ENCODE measurements at regions not wholly inside any gene's neighbourhood (a gene's known extent, or its start where the extent isn't known, plus 50 kb on each side); places are given as distances from the start of the nearest gene placed in this dataset.
"Not testable (repeated sequence)": the region's sequence is repeated elsewhere in the genome, so short reads cannot be mapped to it uniquely, and the experiment has no call there.

- Mint-ChIP-seq H3K9me3 (peaks cover 0 to 5% (median 0%) of the 10 kb centered on the region in 9 donors), H3K27ac (no peak overlapping the region), H3K4me1 (peaks cover 0 to 8% (median 4%) of the 10 kb centered on the region in 4 donors), H3K4me3 (no peak overlapping the region), H3K27me3 (peaks cover 0 to 4% (median 0%) of the 10 kb centered on the region in 5 donors), H3K36me3 (no peaks in the 10 kb centered on the region)
- POLR2A ChIA-PET: no interaction called here
- DNase-seq (no peak), ATAC-seq (no peak)
Measured at GRCh38 chr15:87656372-87656771, 600.2 kb downstream of the NTRK3 start.

GRCh38 chr15:87653646-87654045 lies 602.9 kb downstream of the NTRK3 start:
- H3K27me3 Mint-ChIP-seq: peaks cover 0 to 7% (median 0%) of the 10 kb centered on the region in 5 donors
- H3K4me1 Mint-ChIP-seq: no peaks in the 10 kb centered on the region
- POLR2A ChIA-PET: no interaction called here
- H3K4me3 Mint-ChIP-seq: no peak overlapping the region
- H3K36me3 Mint-ChIP-seq: no peaks in the 10 kb centered on the region
- peak overlapping the region in 1 of 10 donors; percentile 0 for H3K27ac Mint-ChIP-seq
- peaks cover 0 to 5% (median 0%) of the 10 kb centered on the region in 9 donors for H3K9me3 Mint-ChIP-seq
- DNase-seq (no peak), ATAC-seq (no peak)

GRCh38 chr15:87649175-87649574 lies 607.4 kb downstream of the NTRK3 start:
- peaks cover 0 to 7% (median 0%) of the 10 kb centered on the region in 5 donors for H3K27me3 Mint-ChIP-seq
- H3K27ac Mint-ChIP-seq: no peak overlapping the region
- peaks cover 0 to 5% (median 0%) of the 10 kb centered on the region in 9 donors for H3K9me3 Mint-ChIP-seq
- no peaks in the 10 kb centered on the region for H3K36me3 Mint-ChIP-seq
- H3K4me1 Mint-ChIP-seq: peaks cover 3 to 11% (median 8%) of the 10 kb centered on the region in 4 donors
- ATAC-seq: no peak
- no peak overlapping the region for H3K4me3 Mint-ChIP-seq
- DNase-seq: no peak
- POLR2A ChIA-PET: no interaction called here

DNA sequence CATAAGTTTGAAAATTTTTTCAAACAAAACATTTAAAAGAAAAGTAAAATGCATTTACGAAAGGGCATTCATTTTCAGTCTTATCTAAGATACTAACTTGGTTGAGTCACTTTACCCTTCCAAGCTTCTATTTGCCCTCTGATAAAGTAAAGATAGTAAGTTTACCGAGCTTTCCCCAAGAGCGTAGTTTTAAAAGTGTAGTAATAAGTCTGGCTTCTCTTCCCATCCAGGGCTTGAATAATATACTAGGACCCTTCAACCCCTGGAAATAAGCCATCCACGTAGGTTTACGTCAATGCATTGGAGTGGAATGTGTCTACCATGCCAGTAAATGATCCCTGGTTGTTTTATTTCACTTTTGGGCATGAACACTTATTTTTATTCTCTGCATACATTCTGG lies 608.3 kb downstream of the NTRK3 start:
- POLR2A ChIA-PET: no interaction called here
- no peaks in the 10 kb centered on the region for H3K36me3 Mint-ChIP-seq
- peaks cover 4 to 17% (median 9%) of the 10 kb centered on the region in 4 donors for H3K4me1 Mint-ChIP-seq
- no peaks in the 10 kb centered on the region for H3K9me3 Mint-ChIP-seq
- DNase-seq (no peak), ATAC-seq (no peak)
- H3K27me3 Mint-ChIP-seq: peaks cover 0 to 7% (median 0%) of the 10 kb centered on the region in 5 donors
- no peak overlapping the region for H3K4me3 Mint-ChIP-seq
- H3K27ac Mint-ChIP-seq: no peak overlapping the region

- H3K27me3 Mint-ChIP-seq: peaks cover 0 to 3% (median 0%) of the 10 kb centered on the region in 5 donors
- ATAC-seq (no peak), DNase-seq (no peak)
- H3K27ac Mint-ChIP-seq: no peak overlapping the region
- no peak overlapping the region for H3K4me3 Mint-ChIP-seq
- H3K36me3 Mint-ChIP-seq: no peaks in the 10 kb centered on the region
- H3K9me3 Mint-ChIP-seq: no peaks in the 10 kb centered on the region
- H3K4me1 Mint-ChIP-seq: peaks cover 4 to 24% (median 15%) of the 10 kb centered on the region in 4 donors
- POLR2A ChIA-PET: no interaction called here
Measured at GRCh38 chr15:87645723-87646122, 610.8 kb downstream of the NTRK3 start.

- Mint-ChIP-seq H3K4me1 (peaks cover 4 to 24% (median 15%) of the 10 kb centered on the region in 4 donors), H3K27ac (peak overlapping the region in 2 of 10 donors; percentile 6 to 74), H3K4me3 (peak overlapping the region in 1 of 10 donors; percentile 12)
- H3K27me3 Mint-ChIP-seq, H3K9me3 Mint-ChIP-seq, H3K36me3 Mint-ChIP-seq, POLR2A ChIA-PET: not testable (repeated sequence)
- DNase-seq: peak in 1 of 10 donors; percentile 0
- peak in 1 of 2 donors; percentile 62 for ATAC-seq
Measured at GRCh38 chr15:87642997-87643396, 613.5 kb downstream of the NTRK3 start.

GRCh38 chr15:87639305-87640011 lies 617.1 kb downstream of the NTRK3 start:
- POLR2A ChIA-PET: no interaction called here
- Mint-ChIP-seq H3K27ac (no peak overlapping the region), H3K9me3 (peaks cover 0 to 1% (median 0%) of the 10 kb centered on the region in 9 donors), H3K27me3 (peaks cover 0 to 2% (median 0%) of the 10 kb centered on the region in 5 donors), H3K36me3 (no peaks in the 10 kb centered on the region), H3K4me3 (no peak overlapping the region), H3K4me1 (peaks cover 2 to 13% (median 8%) of the 10 kb centered on the region in 4 donors)
- DNase-seq: no peak
- ATAC-seq: no peak

DNA sequence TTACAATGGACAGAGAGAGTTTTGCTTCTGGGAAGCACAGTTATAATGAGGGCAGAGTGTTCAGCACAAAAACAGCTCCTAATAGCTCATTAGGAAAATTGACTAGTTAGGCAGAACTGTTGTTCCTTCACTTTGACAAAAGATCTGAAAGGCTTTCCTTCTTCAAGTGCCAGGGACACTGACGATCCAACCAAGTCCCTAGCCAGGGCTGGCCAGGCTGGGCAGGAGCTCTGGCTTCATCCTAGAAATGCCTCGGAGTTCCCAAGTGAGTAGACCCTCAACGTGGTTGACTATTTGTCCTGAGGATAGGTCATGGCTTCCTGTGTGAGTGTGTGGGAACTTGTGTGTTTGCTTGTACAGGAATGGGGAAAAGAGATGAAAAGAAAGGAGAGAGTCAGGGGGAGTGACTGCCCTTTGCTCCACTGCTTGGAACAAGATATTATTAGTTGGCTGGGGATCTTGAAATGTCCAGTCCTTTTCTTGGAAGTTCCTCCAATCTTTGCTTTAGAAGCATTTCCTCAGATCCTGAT lies 617.9 kb downstream of the NTRK3 start:
- Mint-ChIP-seq H3K27ac (no peak overlapping the region), H3K9me3 (peaks cover 0 to 1% (median 0%) of the 10 kb centered on the region in 9 donors), H3K36me3 (no peaks in the 10 kb centered on the region), H3K4me1 (peaks cover 1 to 10% (median 8%) of the 10 kb centered on the region in 4 donors), H3K27me3 (peaks cover 0 to 10% (median 0%) of the 10 kb centered on the region in 5 donors), H3K4me3 (no peak overlapping the region)
- ATAC-seq: no peak
- POLR2A ChIA-PET: no interaction called here
- no peak for DNase-seq

- H3K4me3 Mint-ChIP-seq: no peak overlapping the region
- DNase-seq (no peak), ATAC-seq (no peak)
- no peak overlapping the region for H3K27ac Mint-ChIP-seq
- H3K27me3 Mint-ChIP-seq: peaks cover 0 to 19% (median 2%) of the 10 kb centered on the region in 5 donors
- H3K9me3 Mint-ChIP-seq: peaks cover 0 to 5% (median 0%) of the 10 kb centered on the region in 9 donors
- H3K36me3 Mint-ChIP-seq: no peaks in the 10 kb centered on the region
- POLR2A ChIA-PET: no interaction called here
- no peaks in the 10 kb centered on the region for H3K4me1 Mint-ChIP-seq
Measured at GRCh38 chr15:87634361-87634760, 622.2 kb downstream of the NTRK3 start.

- H3K4me3 Mint-ChIP-seq: no peak overlapping the region
- peaks cover 0 to 19% (median 2%) of the 10 kb centered on the region in 5 donors for H3K27me3 Mint-ChIP-seq
- POLR2A ChIA-PET: no interaction called here
- no peaks in the 10 kb centered on the region for H3K4me1 Mint-ChIP-seq
- peaks cover 0 to 5% (median 0%) of the 10 kb centered on the region in 9 donors for H3K9me3 Mint-ChIP-seq
- ATAC-seq (no peak), DNase-seq (no peak)
- H3K36me3 Mint-ChIP-seq: no peaks in the 10 kb centered on the region
- H3K27ac Mint-ChIP-seq: no peak overlapping the region
Measured at GRCh38 chr15:87633525-87633924, 623.0 kb downstream of the NTRK3 start.

DNA sequence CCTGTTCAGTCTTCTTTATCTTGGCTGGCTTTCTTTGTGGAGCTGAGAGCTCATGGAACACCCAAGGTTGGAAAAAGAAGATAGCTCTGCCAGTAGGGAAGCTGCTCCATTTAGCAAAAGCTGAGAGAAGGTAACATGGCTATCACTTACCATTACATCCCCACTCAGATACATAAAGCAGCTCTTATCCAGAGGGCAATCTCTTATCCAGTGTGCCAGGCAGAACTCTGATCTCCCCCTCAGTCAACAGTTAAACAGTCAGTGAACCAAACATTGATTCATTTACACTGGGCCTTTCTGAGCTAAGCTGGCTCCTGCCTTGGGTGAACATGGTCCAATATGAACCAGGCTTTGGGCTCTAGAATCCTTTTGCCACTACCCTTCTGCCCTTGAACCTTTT lies 624.2 kb downstream of the NTRK3 start:
- no peaks in the 10 kb centered on the region for H3K36me3 Mint-ChIP-seq
- H3K9me3 Mint-ChIP-seq: peaks cover 0 to 5% (median 0%) of the 10 kb centered on the region in 9 donors
- DNase-seq (no peak), ATAC-seq (no peak)
- no peak overlapping the region for H3K4me3 Mint-ChIP-seq
- POLR2A ChIA-PET: no interaction called here
- no peaks in the 10 kb centered on the region for H3K4me1 Mint-ChIP-seq
- H3K27ac Mint-ChIP-seq: no peak overlapping the region
- H3K27me3 Mint-ChIP-seq: peaks cover 0 to 19% (median 2%) of the 10 kb centered on the region in 5 donors

DNA sequence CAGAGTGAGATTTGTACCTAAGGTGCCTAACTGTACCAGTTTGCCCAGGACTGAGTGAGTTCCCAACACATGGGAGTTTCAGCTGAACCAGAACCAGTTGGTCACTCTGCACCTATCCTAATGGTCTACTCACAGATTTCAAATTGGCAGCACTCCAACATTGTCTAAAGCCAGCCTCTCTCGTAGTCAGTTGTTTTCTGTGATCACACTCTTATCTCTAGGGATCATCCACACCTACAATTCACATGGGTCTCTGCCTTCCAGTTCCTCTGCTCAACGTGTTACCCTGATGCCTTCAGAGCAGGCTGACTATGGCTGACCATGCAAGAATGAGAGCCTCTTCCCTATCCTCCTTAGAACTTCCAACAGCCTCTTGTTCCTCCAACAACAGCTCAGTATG lies 624.8 kb downstream of the NTRK3 start:
- no peaks in the 10 kb centered on the region for H3K4me1 Mint-ChIP-seq
- no peak overlapping the region for H3K27ac Mint-ChIP-seq
- peaks cover 0 to 5% (median 0%) of the 10 kb centered on the region in 9 donors for H3K9me3 Mint-ChIP-seq
- POLR2A ChIA-PET: no interaction called here
- no peak for DNase-seq
- no peak overlapping the region for H3K4me3 Mint-ChIP-seq
- ATAC-seq: no peak
- no peaks in the 10 kb centered on the region for H3K36me3 Mint-ChIP-seq
- H3K27me3 Mint-ChIP-seq: peaks cover 0 to 19% (median 2%) of the 10 kb centered on the region in 5 donors

DNA sequence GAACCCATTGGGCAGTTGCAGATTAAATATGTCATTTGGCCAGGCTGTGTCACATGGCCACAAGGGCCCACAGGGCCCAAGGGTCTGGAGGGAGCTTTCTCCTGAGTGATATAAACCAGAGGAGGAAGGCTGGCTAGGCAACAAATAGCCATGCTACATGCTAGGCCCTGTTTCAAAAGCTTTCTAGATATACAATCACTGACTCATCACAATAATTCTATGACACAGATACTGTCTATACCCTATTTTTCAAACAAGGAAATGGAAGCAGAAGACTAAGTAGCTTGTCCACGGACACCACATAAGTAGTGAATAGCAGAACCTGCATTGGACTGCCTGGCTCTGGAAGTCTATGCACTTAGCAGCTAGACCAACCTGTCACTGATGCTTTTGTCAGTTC lies 625.4 kb downstream of the NTRK3 start:
- Mint-ChIP-seq H3K4me1 (no peaks in the 10 kb centered on the region), H3K36me3 (no peaks in the 10 kb centered on the region), H3K27me3 (peaks cover 0 to 19% (median 2%) of the 10 kb centered on the region in 5 donors), H3K4me3 (no peak overlapping the region), H3K27ac (no peak overlapping the region), H3K9me3 (peaks cover 0 to 5% (median 0%) of the 10 kb centered on the region in 9 donors)
- ATAC-seq (no peak), DNase-seq (no peak)
- POLR2A ChIA-PET: no interaction called here

Data from naive thymus-derived CD8-positive, alpha-beta T cell (primary cell).